GM19328 (cell line): ENCODE measurements at regions not wholly inside any gene's neighbourhood (a gene's known extent, or its start where the extent isn't known, plus 50 kb on each side); places are given as distances from the start of the nearest gene placed in this dataset.
"Not testable (repeated sequence)": the region's sequence is repeated elsewhere in the genome, so short reads cannot be mapped to it uniquely, and the experiment has no call there.

ENCODE experiments used
- ATAC-seq: cut with Tn5 transposase; IDR thresholded peaks from one replicate; pipeline ENCODE4 v1.9.1; 2021; ENCODE audit warnings: mild to moderate bottlenecking, moderate library complexity; ENCODE audit not compliant: unreplicated experiment

- no peak for ATAC-seq
Observed at GRCh38 chr9:94033383-94033782, 50.9 kb upstream of the PTPDC1 start.

GRCh38 chr9:94031946-94032345 lies 52.3 kb upstream of the PTPDC1 start:
- ATAC-seq: no peak

GRCh38 chr9:94031380-94031779 lies 52.9 kb upstream of the PTPDC1 start:
- no peak for ATAC-seq

GRCh38 chr9:94030318-94031179 lies 53.7 kb upstream of the PTPDC1 start:
- ATAC-seq: peak; percentile 99

GRCh38 chr9:94029932-94030317 lies 54.3 kb upstream of the PTPDC1 start:
- no peak for ATAC-seq

- no peak for ATAC-seq
Observed at GRCh38 chr9:94026816-94027215, 57.4 kb upstream of the PTPDC1 start.

- not testable (repeated sequence) for ATAC-seq
Observed at GRCh38 chr9:94022476-94022875, 61.8 kb upstream of the PTPDC1 start.

GRCh38 chr9:94020836-94021235 lies 63.4 kb upstream of the PTPDC1 start:
- not testable (repeated sequence) for ATAC-seq

GRCh38 chr9:94018628-94019027 lies 63.5 kb upstream of the BARX1 start:
- no peak for ATAC-seq

GRCh38 chr9:94017939-94018531 lies 62.9 kb upstream of the BARX1 start:
- no peak for ATAC-seq

GRCh38 chr9:94016744-94017143 lies 61.6 kb upstream of the BARX1 start:
- no peak for ATAC-seq

- no peak for ATAC-seq
Observed at GRCh38 chr9:94014920-94015319, 59.8 kb upstream of the BARX1 start.

GRCh38 chr9:94014066-94014654 lies 59.0 kb upstream of the BARX1 start:
- ATAC-seq: no peak

GRCh38 chr9:94010980-94011533 lies 55.9 kb upstream of the BARX1 start:
- ATAC-seq: no peak

GRCh38 chr9:94005272-94005901 lies 50.2 kb upstream of the BARX1 start:
- no peak for ATAC-seq
